K562 (cell line): ENCODE measurements at regions not wholly inside any gene's neighbourhood (a gene's known extent, or its start where the extent isn't known, plus 50 kb on each side); places are given as distances from the start of the nearest gene placed in this dataset.

Experiments used
- ATF7 ChIP-seq: fragments of 450-650 bp; IDR thresholded peaks from 2 replicates; pipeline ENCODE4 v1.7.1; 2014; ENCODE audit warnings: mild to moderate bottlenecking, moderate library complexity
- CHD1 ChIP-seq: fragments of 200-600 bp; sonication (generic); IDR thresholded peaks from one replicate; pipeline ENCODE4 v1.6.1; 2012; ENCODE audit warnings: mild to moderate bottlenecking, moderate library complexity, low read length, inconsistent platforms
- DLX4 ChIP-seq: fragments of 250-450 bp; sonication (Bioruptor Pico); IDR thresholded peaks from 2 replicates; pipeline ENCODE4 v1.6.1; 2021; ENCODE audit warnings: mild to moderate bottlenecking
- ELF4 ChIP-seq: fragments of 450-650 bp; formaldehyde crosslinking; IDR thresholded peaks from 2 replicates; pipeline ENCODE4 v1.4.0; 2022; ENCODE audit warnings: missing genetic modification characterization
- EP400 ChIP-seq: fragments of 450-650 bp; IDR thresholded peaks from 2 replicates; pipeline ENCODE4 v1.6.1; 2017; ENCODE audit warnings: antibody characterized with exemption, mild to moderate bottlenecking, moderate library complexity
- HDAC2 ChIP-seq: fragments of 450-650 bp; IDR thresholded peaks from 2 replicates; pipeline ENCODE4 v1.6.1; 2016; ENCODE audit warnings: mild to moderate bottlenecking
- MAZ ChIP-seq, 2 experiments: fragments of 450-650 bp in 1 of 2; sonication (generic) in 1 of 2; formaldehyde crosslinking; IDR thresholded peaks in 1 of 2; conservative IDR thresholded peaks in 1 of 2; 2 replicates each; pipeline versions ENCODE4 v1.4.0 to v1.5.0; 2020; ENCODE audit warnings: mild to moderate bottlenecking in 1 of 2, missing genetic modification reagents in 1 of 2
- MBD1 ChIP-seq: fragments of 250-450 bp; sonication (Bioruptor Pico); IDR thresholded peaks from 2 replicates; pipeline ENCODE4 v1.8.0; 2022; ENCODE audit warnings: inconsistent platforms
- MYNN ChIP-seq, 2 experiments: sonication (generic); formaldehyde crosslinking in 1 of 2; IDR thresholded peaks; 2 replicates each; pipeline versions ENCODE4 v1.5.0 to v1.6.1; 2016 to 2020; ENCODE audit warnings: antibody characterized with exemption in 1 of 2, missing genetic modification reagents in 1 of 2
- NFE2 ChIP-seq: IDR thresholded peaks from 2 replicates; pipeline ENCODE4 v1.6.1; 2014; ENCODE audit warnings: antibody characterized with exemption, low read depth
- NFIX ChIP-seq: fragments of 250-450 bp; sonication (Bioruptor Pico); IDR thresholded peaks from 2 replicates; pipeline ENCODE4 v1.4.0; 2020; ENCODE audit warnings: low read depth, mild to moderate bottlenecking, moderate library complexity
- PCBP2 ChIP-seq: fragments of 200-400 bp; formaldehyde crosslinking; IDR thresholded peaks from 2 replicates; pipeline ENCODE4 v1.6.1; 2018; ENCODE audit warnings: low read length, low read depth, mild to moderate bottlenecking, moderate library complexity; ENCODE audit not compliant: poor library complexity, severe bottlenecking
- POLR3A ChIP-seq: IDR thresholded peaks from 2 replicates; pipeline ENCODE4 v1.6.1; 2011; ENCODE audit warnings: borderline replicate concordance, mild to moderate bottlenecking, moderate library complexity; ENCODE audit not compliant: insufficient read length, insufficient read depth; ENCODE audit errors: extremely low read depth
- SLC30A9 ChIP-seq: fragments of 250-450 bp; sonication (Bioruptor Pico); IDR thresholded peaks from 2 replicates; pipeline ENCODE4 v1.8.0; 2022; ENCODE audit warnings: mild to moderate bottlenecking, moderate library complexity
- TCF15 ChIP-seq: fragments of 250-450 bp; sonication (Bioruptor Pico); IDR thresholded peaks from 2 replicates; pipeline ENCODE4 v1.8.0; 2022; ENCODE audit warnings: moderate library complexity, mild to moderate bottlenecking, inconsistent platforms
- USF1 ChIP-seq: sonication (generic); formaldehyde crosslinking; IDR thresholded peaks from 2 replicates; pipeline ENCODE4 v1.9.0; 2022; ENCODE audit warnings: mild to moderate bottlenecking, missing genetic modification reagents
- USF2 ChIP-seq: sonication (generic); formaldehyde crosslinking; IDR thresholded peaks from 2 replicates; pipeline ENCODE4 v1.5.0; 2020; ENCODE audit warnings: missing genetic modification reagents
- ZNF121 ChIP-seq: sonication (generic); formaldehyde crosslinking; conservative IDR thresholded peaks from 2 replicates; pipeline ENCODE4 v1.8.0; 2022; ENCODE audit warnings: missing genetic modification reagents
- ZNF239 ChIP-seq: fragments of 250-450 bp; sonication (Bioruptor Pico); IDR thresholded peaks from 2 replicates; pipeline ENCODE4 v1.4.0; 2020; ENCODE audit warnings: mild to moderate bottlenecking
- ZNF253 ChIP-seq: fragments of 250-450 bp; sonication (Bioruptor Pico); conservative IDR thresholded peaks from 2 replicates; pipeline ENCODE4 v1.6.1; 2021; ENCODE audit warnings: mild to moderate bottlenecking
- ZNF277 ChIP-seq: fragments of 250-450 bp; sonication (Bioruptor Pico); IDR thresholded peaks from 2 replicates; pipeline ENCODE4 v1.8.0; 2022; ENCODE audit warnings: inconsistent platforms, mild to moderate bottlenecking, moderate library complexity, borderline replicate concordance
- ZNF436 ChIP-seq: fragments of 250-450, 450-650 bp; sonication (Bioruptor Pico); formaldehyde crosslinking; IDR thresholded peaks from 2 replicates; pipeline ENCODE4 v1.7.0; 2020; ENCODE audit warnings: mild to moderate bottlenecking
- ZNF764 ChIP-seq: fragments of 250-450 bp; sonication (Bioruptor Pico); IDR thresholded peaks from 2 replicates; pipeline ENCODE4 v1.4.0; 2020; ENCODE audit warnings: low read depth, mild to moderate bottlenecking, moderate library complexity
- ZNF785 ChIP-seq: fragments of 250-450 bp; sonication (Bioruptor Pico); IDR thresholded peaks from 2 replicates; pipeline ENCODE4 v1.4.0; 2020; ENCODE audit warnings: mild to moderate bottlenecking
- ZSCAN29 ChIP-seq: fragments of 450-650 bp; IDR thresholded peaks from 2 replicates; pipeline ENCODE4 v1.6.1; 2017

GRCh38 chr4:18369561-18369960, 348.0 kb upstream of the LCORL start (continued):
- TF ChIP-seq ZNF277 (CRISPR knock-in tag) (peak; percentile 99), TCF15 (CRISPR knock-in tag) (peak; percentile 87), HDAC2 (no peak), ZNF436 (CRISPR knock-in tag) (no peak), ZNF239 (CRISPR knock-in tag) (no peak), ZNF785 (CRISPR knock-in tag) (peak; percentile 87; the same call in 1 of the 2 replicates), EP400 (no peak), MBD1 (no peak), ATF7 (no peak), DLX4 (CRISPR knock-in tag) (no peak), ZSCAN29 (no peak), NFIX (peak; percentile 79), PCBP2 (no peak), CHD1 (no peak), ELF4 (CRISPR knock-in tag) (no peak), ZNF253 (no peak), MAZ (CRISPR knock-in tag; conservative IDR thresholded peaks at IDR 0.05 in 1 of 2, IDR thresholded peaks at IDR 0.05 in 1 of 2) (no peak), SLC30A9 (peak; percentile 95), NFE2 (no peak), ZNF764 (CRISPR knock-in tag) (no peak), USF1 (CRISPR knock-in tag) (no peak), ZNF121 (CRISPR knock-in tag) (no peak), POLR3A (no peak), USF2 (CRISPR knock-in tag) (no peak), MYNN (IDR thresholded peaks at IDR 0.05) (no peak), MYNN (CRISPR knock-in tag; IDR thresholded peaks at IDR 0.05) (no peak)
